Activated CD4-positive, CD25-positive, alpha-beta regulatory T cell treated with anti-CD3 and anti-CD28 coated beads, Interleukin-2, amount 50 U/mL, for 24 hours (primary cell): ENCODE measurements at regions not wholly inside any gene's neighbourhood (a gene's known extent, or its start where the extent isn't known, plus 50 kb on each side); places are given as distances from the start of the nearest gene placed in this dataset.
"Not testable (repeated sequence)": the region's sequence is repeated elsewhere in the genome, so short reads cannot be mapped to it uniquely, and the experiment has no call there.

Experiments used
- ATAC-seq, 2 donors: fragments of 150-1000 bp; cut with Tn5 transposase; one replicate each; pipeline ENCODE4 v1.10.0; 2021; ENCODE audit warnings: mild to moderate bottlenecking in 1 of 2, moderate library complexity in 1 of 2

GRCh38 chr13:83825676-83826075 is 56.6 kb downstream of the SLITRK1 start:
- ATAC-seq = no peak

GRCh38 chr13:83824560-83824959 is 57.7 kb downstream of the SLITRK1 start:
- ATAC-seq = no peak

- no peak for ATAC-seq
Measured at GRCh38 chr13:83824120-83824519, 58.2 kb downstream of the SLITRK1 start.

GRCh38 chr13:83819611-83820010 is 62.7 kb downstream of the SLITRK1 start:
- ATAC-seq = no peak

GRCh38 chr13:83819156-83819555 is 63.1 kb downstream of the SLITRK1 start:
- no peak for ATAC-seq

- ATAC-seq = no peak
Measured at GRCh38 chr13:83816081-83816480, 66.2 kb downstream of the SLITRK1 start.

- no peak for ATAC-seq
Measured at GRCh38 chr13:83815598-83815997, 66.7 kb downstream of the SLITRK1 start.

- ATAC-seq = no peak
Measured at GRCh38 chr13:83810136-83810535, 72.1 kb downstream of the SLITRK1 start.

GRCh38 chr13:83804356-83804962 is 77.8 kb downstream of the SLITRK1 start:
- no peak for ATAC-seq

GRCh38 chr13:83798731-83799130 is 83.5 kb downstream of the SLITRK1 start:
- no peak for ATAC-seq

- no peak for ATAC-seq
Measured at GRCh38 chr13:83796364-83796763, 85.9 kb downstream of the SLITRK1 start.

- ATAC-seq = no peak
Measured at GRCh38 chr13:83794583-83794982, 87.7 kb downstream of the SLITRK1 start.

- no peak for ATAC-seq
Measured at GRCh38 chr13:83780227-83780626, 102.0 kb downstream of the SLITRK1 start.

GRCh38 chr13:83773961-83774360 is 108.3 kb downstream of the SLITRK1 start:
- ATAC-seq = no peak

GRCh38 chr13:83765796-83766195 is 116.5 kb downstream of the SLITRK1 start:
- ATAC-seq = no peak

- ATAC-seq = no peak
Measured at GRCh38 chr13:83761631-83762030, 120.6 kb downstream of the SLITRK1 start.

GRCh38 chr13:83755210-83755609 is 127.1 kb downstream of the SLITRK1 start:
- not testable (repeated sequence) for ATAC-seq

- no peak for ATAC-seq
Measured at GRCh38 chr13:83753912-83754624, 128.2 kb downstream of the SLITRK1 start.

- no peak for ATAC-seq
Measured at GRCh38 chr13:83752141-83752540, 130.1 kb downstream of the SLITRK1 start.

GRCh38 chr13:83740622-83741021 is 141.7 kb downstream of the SLITRK1 start:
- ATAC-seq = no peak

- ATAC-seq = no peak
Measured at GRCh38 chr13:83738407-83738806, 143.9 kb downstream of the SLITRK1 start.

GRCh38 chr13:83733293-83733692 is 149.0 kb downstream of the SLITRK1 start:
- ATAC-seq = no peak

GRCh38 chr13:83732755-83733154 is 149.5 kb downstream of the SLITRK1 start:
- ATAC-seq = no peak

GRCh38 chr13:83731113-83731512 is 151.2 kb downstream of the SLITRK1 start:
- ATAC-seq = no peak

- ATAC-seq = no peak
Measured at GRCh38 chr13:83730674-83731073, 151.6 kb downstream of the SLITRK1 start.
